Endothelial cell of umbilical vein (primary cell): ENCODE measurements at regions not wholly inside any gene's neighbourhood (a gene's known extent, or its start where the extent isn't known, plus 50 kb on each side); places are given as distances from the start of the nearest gene placed in this dataset.

Experiments
- BruUV-seq: library from RNA; stranded (reverse); fragments of 400-500 nt; replicated peaks from 2 replicates; lab custom pipeline; 2021; lab: Mats Ljungman, UMichigan
- CTCF ChIA-PET: fragments of 300-600, 350-600 bp; sonication (Branson Sonifier 250); formaldehyde crosslinking; loops from one replicate; lab custom pipeline; 2021; ENCODE audit warnings: antibody characterized with exemption, inconsistent platforms; lab: Charles Lee
- POLR2A ChIA-PET: fragments of 300-600, 350-600 bp; sonication (Branson Sonifier 250); formaldehyde crosslinking; loops from one replicate; lab custom pipeline; 2021; ENCODE audit warnings: antibody characterized with exemption, inconsistent platforms; lab: Charles Lee
- DNase-seq: peaks from one replicate; pipeline ENCODE4 v3.0.0-alpha.2; 2011; ENCODE audit warnings: low read depth, low spot score
- FAIRE-seq: peaks from 2 replicates; lab custom pipeline; 2011; peaks lifted over from hg19 to GRCh38; lab: Jason Lieb, UNC
- H2AFZ ChIP-seq: 2 replicates; pipeline ENCODE4 v1.6.0; 2012; ENCODE audit warnings: low read depth, low read length, control low read depth, inconsistent platforms
- H3K27ac ChIP-seq: 2 replicates; pipeline ENCODE4 v1.5.1; 2011; ENCODE audit warnings: low read depth, mild to moderate bottlenecking, control low read depth, low read length, moderate library complexity; ENCODE audit not compliant: insufficient read depth
- H3K27me3 ChIP-seq, 2 experiments: 2 replicates each; pipeline versions ENCODE4 v1.6.0 to v1.6.1; 2011; ENCODE audit warnings: low read length in 2 of 2, mixed read lengths in 1 of 2; ENCODE audit not compliant: control insufficient read depth in 2 of 2, insufficient read depth in 2 of 2
- H3K36me3 ChIP-seq, 2 experiments: 2 replicates in 1 of 2; 3 replicates in 1 of 2; pipeline ENCODE4 v1.5.1; 2011; ENCODE audit warnings: low read length in 2 of 2, mild to moderate bottlenecking in 1 of 2, moderate library complexity in 1 of 2; ENCODE audit not compliant: control insufficient read depth in 2 of 2, insufficient read depth in 2 of 2; ENCODE audit errors: extremely low read depth in 1 of 2
- H3K4me1 ChIP-seq: 3 replicates; pipeline ENCODE4 v1.5.1; 2011; ENCODE audit warnings: mild to moderate bottlenecking, low read length; ENCODE audit not compliant: control insufficient read depth, insufficient read depth; ENCODE audit errors: extremely low read depth
- H3K4me2 ChIP-seq: 2 replicates; pipeline ENCODE4 v1.6.1; 2011; ENCODE audit warnings: low read length, control low read depth, mixed read lengths; ENCODE audit not compliant: insufficient read depth
- H3K4me3 ChIP-seq, 3 experiments: fragments of 200-600 bp in 1 of 3; sonication (generic), shearing (Covaris generic) in 1 of 3; replicated peaks in 1 of 3; 2 replicates each; pipeline ENCODE4 v1.5.1; 2011 to 2016; ENCODE audit warnings: control low read depth in 3 of 3, low read length in 3 of 3, mild to moderate bottlenecking in 2 of 3, inconsistent platforms in 1 of 3, low read depth in 1 of 3, moderate library complexity in 1 of 3; ENCODE audit not compliant: insufficient read depth in 1 of 3
- H3K79me2 ChIP-seq: 2 replicates; pipeline ENCODE4 v1.6.0; 2012; ENCODE audit warnings: low read length, inconsistent platforms; ENCODE audit not compliant: control insufficient read depth, insufficient read depth
- H3K9ac ChIP-seq: replicated peaks from 2 replicates; pipeline ENCODE3; 2011; ENCODE audit warnings: low read length, control low read depth; ENCODE audit not compliant: insufficient read depth; ENCODE audit errors: extremely low read depth
- H3K9me1 ChIP-seq: replicated peaks from 3 replicates; pipeline ENCODE4 v1.6.0; 2011; ENCODE audit warnings: mild to moderate bottlenecking, low read length; ENCODE audit not compliant: control insufficient read depth, insufficient read depth; ENCODE audit errors: extremely low read depth
- H3K9me3 ChIP-seq: replicated peaks from 2 replicates; pipeline ENCODE4 v1.5.1; 2012; ENCODE audit warnings: low read length, inconsistent platforms; ENCODE audit not compliant: control insufficient read depth, insufficient read depth
- H4K20me1 ChIP-seq: replicated peaks from 2 replicates; pipeline ENCODE3; 2011; ENCODE audit warnings: mild to moderate bottlenecking, low read length; ENCODE audit not compliant: control insufficient read depth, insufficient read depth; ENCODE audit errors: extremely low read depth
- FOS ChIP-seq: IDR thresholded peaks from 2 replicates; pipeline ENCODE4 v1.6.1; 2011; ENCODE audit warnings: mild to moderate bottlenecking, low read length, moderate library complexity, borderline replicate concordance; ENCODE audit not compliant: insufficient read depth
- GATA2 ChIP-seq: IDR thresholded peaks from 2 replicates; pipeline ENCODE4 v1.7.0; 2011; ENCODE audit warnings: low read depth, mild to moderate bottlenecking, moderate library complexity, mixed read lengths, low read length; ENCODE audit not compliant: insufficient read length, insufficient read depth
- JUN ChIP-seq: IDR thresholded peaks from 2 replicates; pipeline ENCODE4 v1.6.1; 2011; ENCODE audit warnings: borderline replicate concordance, low read depth; ENCODE audit not compliant: insufficient read length, insufficient read depth
- MAX ChIP-seq: IDR thresholded peaks from 2 replicates; pipeline ENCODE4 v1.6.1; 2011; ENCODE audit not compliant: insufficient read depth, insufficient read length
- MYC ChIP-seq: IDR thresholded peaks from one replicate; pipeline ENCODE4 v1.6.1; 2011; ENCODE audit warnings: mild to moderate bottlenecking, low read depth, low read length
- POLR2AphosphoS5 ChIP-seq: IDR thresholded peaks from 2 replicates; pipeline ENCODE4 v1.6.1; 2012; ENCODE audit warnings: low read depth, mild to moderate bottlenecking, control low read depth, low read length, moderate library complexity; ENCODE audit not compliant: insufficient read depth
- dilution Hi-C: fragments of 300-500 bp; cut with MboI; formaldehyde crosslinking; loops from one replicate; pipeline ENCODE4 v1.15.0; 2019; ENCODE audit warnings: low sequenced_read_pairs; ENCODE audit not compliant: extremely low pct_ligation_motif_present
- intact Hi-C: fragments of 100-400 bp; cut with micrococcal nuclease; formaldehyde crosslinking; loops from one replicate; pipeline ENCODE4 v1.10.0; 2022

DNA sequence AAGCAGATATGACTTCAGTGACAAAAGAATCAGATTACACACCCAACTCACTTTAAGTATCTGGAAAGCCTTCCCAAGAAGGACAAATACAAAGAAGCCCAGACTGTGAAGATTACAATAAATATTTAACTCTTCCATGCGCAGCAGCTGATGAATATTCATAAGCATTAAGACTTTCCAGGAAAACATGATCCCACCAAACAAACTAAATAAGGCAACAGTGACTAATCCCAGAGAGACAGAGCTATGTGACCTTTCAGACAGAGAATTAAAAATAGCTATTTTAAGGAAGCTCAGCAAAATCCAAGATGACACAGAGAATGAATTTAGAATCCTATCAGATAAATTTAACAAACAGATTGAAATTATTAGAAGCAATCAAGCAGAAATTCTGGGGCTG lies 108.2 kb upstream of the UBE2E3 start:
- H3K9me3 ChIP-seq, result no peaks in the 10 kb centered on the region
- intact Hi-C loops (no loop called here), dilution Hi-C loops (no loop called here)
- H3K4me1 ChIP-seq, result no peaks in the 10 kb centered on the region
- no peak overlapping the region for H3K9ac ChIP-seq
- no peak for DNase-seq
- ChIA-PET CTCF (no interaction called here), POLR2A (no interaction called here)
- no peak overlapping the region for H3K4me3 ChIP-seq
- no peak overlapping the region for H3K27ac ChIP-seq
- H3K4me2 ChIP-seq, result no peak overlapping the region
- H3K79me2 ChIP-seq, result no peaks in the 10 kb centered on the region
- H3K36me3 ChIP-seq, result no peaks in the 10 kb centered on the region
- H3K9me1 ChIP-seq, result no peaks in the 10 kb centered on the region
- FAIRE-seq, result no peak
- no peak overlapping the region for H2AFZ ChIP-seq
- no peaks in the 10 kb centered on the region for H3K27me3 ChIP-seq
- BruUV-seq, result no TSS peak
- H4K20me1 ChIP-seq, result no peaks in the 10 kb centered on the region
- no peak for TF ChIP-seq FOS

GRCh38 chr2:180871649-180872048 lies 108.8 kb upstream of the UBE2E3 start:
- dilution Hi-C loops, result no loop called here

More at GRCh38 chr2:180871649-180872048, 108.8 kb upstream of the UBE2E3 start:
- Histone ChIP-seq H3K4me3 (no peak overlapping the region), H3K27ac (no peak overlapping the region), H3K79me2 (no peaks in the 10 kb centered on the region), H3K27me3 (no peaks in the 10 kb centered on the region), H3K4me2 (no peak overlapping the region), H2AFZ (no peak overlapping the region), H3K36me3 (no peaks in the 10 kb centered on the region), H4K20me1 (no peaks in the 10 kb centered on the region), H3K9me1 (no peaks in the 10 kb centered on the region), H3K4me1 (no peaks in the 10 kb centered on the region), H3K9ac (no peak overlapping the region), H3K9me3 (no peaks in the 10 kb centered on the region)
- TF ChIP-seq GATA2 (no peak), JUN (no peak), POLR2AphosphoS5 (no peak), MYC (no peak), MAX (no peak)
- FAIRE-seq, result no peak
- POLR2A ChIA-PET, result no interaction called here
- CTCF ChIA-PET, result no interaction called here
- DNase-seq, result no peak
- intact Hi-C loops, result no loop called here
- BruUV-seq, result no TSS peak
